ENCODE measurements at regions not wholly inside any gene's neighbourhood (a gene's known extent, or its start where the extent isn't known, plus 50 kb on each side); places are given as distances from the start of the nearest gene placed in this dataset.

- DNase-seq (ENCODE audit: low spot score), result no peak
Measured at GRCh38 chr13:34467450-34468083, 474.5 kb upstream of the NBEA start.

GRCh38 chr13:34469196-34469986 is 472.7 kb upstream of the NBEA start:
- no peak for DNase-seq (ENCODE audit: low spot score)

GRCh38 chr13:34474187-34474868 is 467.7 kb upstream of the NBEA start:
- DNase-seq (ENCODE audit: low spot score), result no peak

GRCh38 chr13:34478376-34478775 is 463.7 kb upstream of the NBEA start:
- no peak for DNase-seq (ENCODE audit: low spot score)

GRCh38 chr13:34502011-34502410 is 440.1 kb upstream of the NBEA start:
- DNase-seq (ENCODE audit: low spot score), result no peak

GRCh38 chr13:34502621-34503020 is 439.4 kb upstream of the NBEA start:
- no peak for DNase-seq (ENCODE audit: low spot score)

- DNase-seq (ENCODE audit: low spot score), result no peak
Measured at GRCh38 chr13:34506796-34507195, 435.3 kb upstream of the NBEA start.

- DNase-seq (ENCODE audit: low spot score), result no peak
Measured at GRCh38 chr13:34507630-34508029, 434.4 kb upstream of the NBEA start.

GRCh38 chr13:34512817-34513216 is 429.3 kb upstream of the NBEA start:
- no peak for DNase-seq (ENCODE audit: low spot score)

- no peak for DNase-seq (ENCODE audit: low spot score)
Measured at GRCh38 chr13:34513526-34513925, 428.5 kb upstream of the NBEA start.

GRCh38 chr13:34515201-34515600 is 426.9 kb upstream of the NBEA start:
- DNase-seq (ENCODE audit: low spot score), result no peak

- DNase-seq (ENCODE audit: low spot score), result no peak
Measured at GRCh38 chr13:34521171-34521570, 420.9 kb upstream of the NBEA start.

GRCh38 chr13:34522808-34523207 is 419.3 kb upstream of the NBEA start:
- DNase-seq (ENCODE audit: low spot score), result no peak

GRCh38 chr13:34523406-34523805 is 418.7 kb upstream of the NBEA start:
- no peak for DNase-seq (ENCODE audit: low spot score)

GRCh38 chr13:34533941-34534340 is 408.1 kb upstream of the NBEA start:
- no peak for DNase-seq (ENCODE audit: low spot score)

GRCh38 chr13:34542321-34542720 is 399.7 kb upstream of the NBEA start:
- DNase-seq (ENCODE audit: low spot score), result no peak

- no peak for DNase-seq (ENCODE audit: low spot score)
Measured at GRCh38 chr13:34543836-34544235, 398.2 kb upstream of the NBEA start.

GRCh38 chr13:34545461-34545860 is 396.6 kb upstream of the NBEA start:
- DNase-seq (ENCODE audit: low spot score), result no peak

GRCh38 chr13:34546344-34547250 is 395.5 kb upstream of the NBEA start:
- no peak for DNase-seq (ENCODE audit: low spot score)

GRCh38 chr13:34547929-34548328 is 394.1 kb upstream of the NBEA start:
- DNase-seq (ENCODE audit: low spot score), result no peak

GRCh38 chr13:34553376-34553775 is 388.7 kb upstream of the NBEA start:
- DNase-seq (ENCODE audit: low spot score), result no peak

GRCh38 chr13:34555988-34556387 is 386.1 kb upstream of the NBEA start:
- DNase-seq (ENCODE audit: low spot score), result no peak

Measured in globus pallidus (tissue), 1 donor.